Endodermal cell (in vitro differentiated cells): ENCODE measurements at regions not wholly inside any gene's neighbourhood (a gene's known extent, or its start where the extent isn't known, plus 50 kb on each side); places are given as distances from the start of the nearest gene placed in this dataset.
A peak's percentile ranks its signal among the peaks of the same experiment; 100 is the strongest.

Source experiments
- DNase-seq: peaks from one replicate; pipeline ENCODE4 v3.0.0-alpha.2; 2017
- H3K27ac ChIP-seq: 2 replicates; pipeline ENCODE4 v1.5.1; 2013; ENCODE audit warnings: mild to moderate bottlenecking, low read depth, low read length, moderate library complexity
- H3K27me3 ChIP-seq: 2 replicates; pipeline ENCODE4 v1.6.1; 2013; ENCODE audit warnings: mild to moderate bottlenecking, low read length, moderate library complexity; ENCODE audit not compliant: insufficient read depth, control insufficient read depth, poor library complexity, severe bottlenecking
- H3K36me3 ChIP-seq: 2 replicates; pipeline ENCODE4 v1.7.0; 2013; ENCODE audit warnings: mild to moderate bottlenecking, low read length, moderate library complexity; ENCODE audit not compliant: control insufficient read depth, insufficient read depth
- H3K4me1 ChIP-seq: one replicate; pipeline ENCODE4 v1.7.0; 2013; ENCODE audit warnings: low read length; ENCODE audit not compliant: control insufficient read depth, insufficient read depth
- H3K4me3 ChIP-seq: 2 replicates; pipeline ENCODE4 v1.5.1; 2013; ENCODE audit warnings: mild to moderate bottlenecking, low read length, moderate library complexity
- H3K9ac ChIP-seq: 2 replicates; pipeline ENCODE4 v1.6.1; 2013; ENCODE audit warnings: mild to moderate bottlenecking, low read length, moderate library complexity; ENCODE audit not compliant: poor library complexity, severe bottlenecking; ENCODE audit errors: extremely low read depth
- H3K9me3 ChIP-seq: 2 replicates; pipeline ENCODE4 v1.6.1; 2013; ENCODE audit warnings: mild to moderate bottlenecking, low read length, moderate library complexity; ENCODE audit not compliant: control insufficient read depth
- H3K27ac Mint-ChIP-seq: 2 replicates; pipeline ENCODE4 v1.8.0; 2020; ENCODE audit warnings: mixed read lengths
- H3K27me3 Mint-ChIP-seq: 2 replicates; pipeline ENCODE4 v1.8.0; 2021; ENCODE audit warnings: mild to moderate bottlenecking, mixed read lengths; ENCODE audit not compliant: insufficient read depth
- H3K36me3 Mint-ChIP-seq: 2 replicates; pipeline ENCODE4 v1.8.0; 2020; ENCODE audit warnings: low read depth, mixed read lengths
- H3K4me1 Mint-ChIP-seq: 2 replicates; pipeline ENCODE4 v1.8.0; 2020; ENCODE audit warnings: mixed read lengths
- H3K4me3 Mint-ChIP-seq: 2 replicates; pipeline ENCODE4 v1.8.0; 2020; ENCODE audit warnings: mild to moderate bottlenecking, moderate library complexity, mixed read lengths
- H3K9me3 Mint-ChIP-seq: 2 replicates; pipeline ENCODE4 v1.8.0; 2020; ENCODE audit warnings: mild to moderate bottlenecking, mixed read lengths
- WGBS, 2 experiments: methylation state at CpG; one replicate each; pipeline versions ENCODE4 v1.1.5 to v1.1.7; 2013; ENCODE audit warnings: missing lambda C conversion rate in 2 of 2, mixed read lengths in 1 of 2; ENCODE audit not compliant: insufficient coverage in 1 of 2, insufficient read length in 1 of 2; 5-methylcytosine and 5-hydroxymethylcytosine counted together
- TF ChIP-seq, protein P1 (sequence below): fragments of 200-600 bp; sonication (generic); conservative IDR thresholded peaks from 2 replicates; pipeline ENCODE4 v1.5.0; 2021; ENCODE audit warnings: antibody characterized with exemption, mild to moderate bottlenecking

DNA sequence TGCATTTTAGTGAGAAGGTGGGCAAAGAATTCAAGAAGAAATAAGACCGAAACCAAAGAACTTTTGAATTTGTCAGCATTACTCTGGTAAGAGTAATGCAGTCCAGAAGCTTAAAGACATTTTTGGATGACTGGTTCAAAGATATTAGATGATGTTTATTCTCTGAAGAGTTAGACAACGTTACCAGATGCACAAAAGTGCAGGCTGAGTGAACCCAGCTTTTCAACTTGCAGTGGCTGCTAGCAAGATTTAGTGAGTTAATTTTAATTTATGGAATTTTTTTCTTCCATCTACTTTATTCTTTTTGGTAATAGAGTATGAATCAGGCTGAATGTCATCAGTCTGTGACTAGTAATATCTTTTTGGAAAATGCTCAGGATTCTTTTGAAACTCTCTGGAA is 267.3 kb upstream of the AZI2 start:
- WGBS, 2 experiments, result 77 to 91% methylated on average over 1 to 2 of the region's 2 CpGs
- H3K27ac Mint-ChIP-seq, result no peak overlapping the region

DNA sequence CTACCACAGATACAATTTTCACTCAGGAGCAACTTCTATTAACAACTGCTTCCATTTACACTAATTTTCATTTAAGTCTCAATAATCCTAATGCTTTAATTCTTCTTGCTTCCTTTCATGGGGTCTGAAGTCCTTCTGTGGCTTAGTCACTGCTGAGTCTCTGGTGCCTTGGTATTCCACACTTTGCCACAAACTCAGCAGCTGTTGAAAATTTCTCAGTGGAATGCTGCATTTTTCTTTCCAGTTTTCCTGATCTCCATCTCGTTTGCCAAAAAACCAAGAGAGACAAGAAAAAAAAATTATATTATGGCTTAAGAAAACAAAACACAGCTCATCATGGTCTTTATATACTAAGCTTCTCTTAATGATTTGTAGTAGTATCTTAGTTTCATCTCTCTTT is 269.2 kb upstream of the AZI2 start:
- Mint-ChIP-seq H3K9me3 (no peaks in the 10 kb centered on the region), H3K27me3 (no peaks in the 10 kb centered on the region), H3K36me3 (no peaks in the 10 kb centered on the region), H3K4me3 (no peak overlapping the region), H3K4me1 (no peaks in the 10 kb centered on the region), H3K27ac (no peak overlapping the region)
- Histone ChIP-seq H3K4me3 (no peak overlapping the region), H3K9me3 (no peaks in the 10 kb centered on the region), H3K4me1 (no peaks in the 10 kb centered on the region), H3K27me3 (no peaks in the 10 kb centered on the region), H3K36me3 (no peaks in the 10 kb centered on the region), H3K9ac (no peak overlapping the region), H3K27ac (no peak overlapping the region)
- TF ChIP-seq, protein P1, sequence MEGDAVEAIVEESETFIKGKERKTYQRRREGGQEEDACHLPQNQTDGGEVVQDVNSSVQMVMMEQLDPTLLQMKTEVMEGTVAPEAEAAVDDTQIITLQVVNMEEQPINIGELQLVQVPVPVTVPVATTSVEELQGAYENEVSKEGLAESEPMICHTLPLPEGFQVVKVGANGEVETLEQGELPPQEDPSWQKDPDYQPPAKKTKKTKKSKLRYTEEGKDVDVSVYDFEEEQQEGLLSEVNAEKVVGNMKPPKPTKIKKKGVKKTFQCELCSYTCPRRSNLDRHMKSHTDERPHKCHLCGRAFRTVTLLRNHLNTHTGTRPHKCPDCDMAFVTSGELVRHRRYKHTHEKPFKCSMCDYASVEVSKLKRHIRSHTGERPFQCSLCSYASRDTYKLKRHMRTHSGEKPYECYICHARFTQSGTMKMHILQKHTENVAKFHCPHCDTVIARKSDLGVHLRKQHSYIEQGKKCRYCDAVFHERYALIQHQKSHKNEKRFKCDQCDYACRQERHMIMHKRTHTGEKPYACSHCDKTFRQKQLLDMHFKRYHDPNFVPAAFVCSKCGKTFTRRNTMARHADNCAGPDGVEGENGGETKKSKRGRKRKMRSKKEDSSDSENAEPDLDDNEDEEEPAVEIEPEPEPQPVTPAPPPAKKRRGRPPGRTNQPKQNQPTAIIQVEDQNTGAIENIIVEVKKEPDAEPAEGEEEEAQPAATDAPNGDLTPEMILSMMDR, result no peak
- no peak for DNase-seq
- WGBS, 2 experiments, result 88% methylated on average over 1 of the region's 1 CpG; no CpG with 5 or more reads in 1 of the 2 experiments

More for the DNA sequence above, 267.3 kb upstream of the AZI2 start:
- Mint-ChIP-seq H3K36me3 (no peaks in the 10 kb centered on the region), H3K9me3 (no peaks in the 10 kb centered on the region), H3K4me3 (no peak overlapping the region), H3K4me1 (peaks cover 4% of the 10 kb centered on the region), H3K27me3 (no peaks in the 10 kb centered on the region)
- Histone ChIP-seq H3K27ac (no peak overlapping the region), H3K4me3 (no peak overlapping the region), H3K9ac (no peak overlapping the region), H3K4me1 (no peaks in the 10 kb centered on the region), H3K36me3 (no peaks in the 10 kb centered on the region), H3K27me3 (no peaks in the 10 kb centered on the region), H3K9me3 (no peaks in the 10 kb centered on the region)
- TF ChIP-seq, protein P1, result no peak
- no peak for DNase-seq

DNA sequence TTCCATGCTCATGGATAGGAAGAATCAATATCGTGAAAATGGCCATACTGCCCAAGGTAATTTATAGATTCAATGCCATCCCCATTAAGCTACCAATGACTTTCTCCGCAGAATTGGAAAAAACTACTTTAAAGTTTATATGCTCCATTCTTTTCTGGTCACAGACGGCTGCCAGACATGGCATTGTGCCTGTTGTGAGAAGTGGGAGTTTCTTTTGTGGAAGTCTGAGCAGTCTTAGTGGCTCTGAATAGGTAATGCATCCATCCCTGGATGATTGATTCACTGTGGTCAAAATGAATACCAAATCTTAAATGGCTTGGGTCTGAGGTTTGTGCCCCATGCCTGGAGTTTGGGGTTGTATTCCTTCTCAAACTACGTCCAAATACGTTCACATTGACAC is 274.5 kb upstream of the AZI2 start:
- H3K4me3 Mint-ChIP-seq, result no peak overlapping the region
- Histone ChIP-seq H3K9me3 (no peaks in the 10 kb centered on the region), H3K27me3 (no peaks in the 10 kb centered on the region), H3K9ac (no peak overlapping the region), H3K4me1 (no peaks in the 10 kb centered on the region), H3K36me3 (no peaks in the 10 kb centered on the region), H3K27ac (peak overlapping the region; percentile 72), H3K4me3 (no peak overlapping the region)
- 60 to 92% methylated on average over 1 to 3 of the region's 5 CpGs for WGBS, 2 experiments
- TF ChIP-seq, protein P1, result no peak
- H3K9me3 Mint-ChIP-seq, result no peaks in the 10 kb centered on the region
- no peaks in the 10 kb centered on the region for H3K4me1 Mint-ChIP-seq
- H3K27ac Mint-ChIP-seq, result no peak overlapping the region
- DNase-seq, result no peak
- H3K27me3 Mint-ChIP-seq, result no peaks in the 10 kb centered on the region
- H3K36me3 Mint-ChIP-seq, result no peaks in the 10 kb centered on the region
